HG03575 (cell line): ENCODE measurements at regions not wholly inside any gene's neighbourhood (a gene's known extent, or its start where the extent isn't known, plus 50 kb on each side); places are given as distances from the start of the nearest gene placed in this dataset.

Experiments
- ATAC-seq: cut with Tn5 transposase; IDR thresholded peaks from one replicate; pipeline ENCODE4 v1.9.1; 2021; ENCODE audit not compliant: unreplicated experiment, insufficient number of reproducible peaks, low FRiP score; ENCODE audit errors: extremely low read depth

DNA sequence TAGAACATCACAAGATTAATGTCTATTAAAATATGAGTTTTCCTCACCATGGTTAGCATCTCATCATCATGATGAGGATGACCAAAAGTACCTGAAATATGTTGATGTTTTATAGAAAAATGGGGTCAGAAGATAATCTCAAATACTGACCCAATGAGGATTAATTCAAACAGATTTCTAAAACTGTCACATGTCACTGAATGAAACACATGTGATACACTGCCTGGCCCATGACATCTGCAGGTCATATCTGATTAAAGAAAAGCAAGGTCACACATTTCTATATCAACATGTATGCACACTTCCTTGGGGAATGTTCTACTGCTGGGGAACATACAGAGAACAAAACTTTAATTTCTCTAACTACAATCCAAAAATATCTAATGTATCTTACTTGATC is 470.6 kb upstream of the ADGRL2 start:
- ATAC-seq, result no peak

DNA sequence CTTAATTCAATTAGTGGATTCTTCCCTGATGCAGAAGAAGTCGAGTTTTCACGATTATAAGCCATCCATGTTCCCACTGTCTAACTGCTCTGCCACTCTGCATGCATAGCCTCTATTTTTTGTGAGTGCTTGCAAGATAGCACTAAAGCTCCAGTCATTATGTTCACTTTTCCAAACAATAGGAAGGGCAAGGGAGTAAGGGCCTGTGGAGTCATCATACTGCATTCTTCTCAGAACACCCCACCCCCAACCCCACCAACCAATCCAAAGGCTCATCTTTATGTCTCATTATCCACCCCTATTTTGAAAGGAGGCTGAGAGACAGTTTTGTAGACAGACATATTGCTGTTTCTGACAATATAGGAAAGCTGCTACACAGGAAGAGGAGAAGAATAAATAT is 471.7 kb upstream of the ADGRL2 start:
- no peak for ATAC-seq

DNA sequence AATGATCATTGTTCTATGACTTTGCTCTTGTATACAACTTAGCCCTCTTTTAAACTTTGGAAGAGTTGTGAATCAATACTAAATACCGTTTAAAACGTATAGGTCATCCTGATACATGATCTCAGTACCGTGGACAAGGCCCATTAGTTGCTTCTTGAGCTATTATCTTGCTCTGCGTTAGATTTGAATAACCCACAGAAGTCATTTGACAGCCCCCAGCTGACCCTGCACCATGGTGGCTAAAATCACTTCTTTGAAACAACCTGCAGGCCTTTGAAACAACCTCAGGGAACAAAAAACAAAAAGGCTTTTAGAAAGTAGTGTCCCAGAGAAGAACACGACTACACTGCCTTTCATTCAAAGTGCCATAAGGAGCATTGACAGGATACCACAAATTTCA is 473.0 kb upstream of the ADGRL2 start:
- no peak for ATAC-seq

DNA sequence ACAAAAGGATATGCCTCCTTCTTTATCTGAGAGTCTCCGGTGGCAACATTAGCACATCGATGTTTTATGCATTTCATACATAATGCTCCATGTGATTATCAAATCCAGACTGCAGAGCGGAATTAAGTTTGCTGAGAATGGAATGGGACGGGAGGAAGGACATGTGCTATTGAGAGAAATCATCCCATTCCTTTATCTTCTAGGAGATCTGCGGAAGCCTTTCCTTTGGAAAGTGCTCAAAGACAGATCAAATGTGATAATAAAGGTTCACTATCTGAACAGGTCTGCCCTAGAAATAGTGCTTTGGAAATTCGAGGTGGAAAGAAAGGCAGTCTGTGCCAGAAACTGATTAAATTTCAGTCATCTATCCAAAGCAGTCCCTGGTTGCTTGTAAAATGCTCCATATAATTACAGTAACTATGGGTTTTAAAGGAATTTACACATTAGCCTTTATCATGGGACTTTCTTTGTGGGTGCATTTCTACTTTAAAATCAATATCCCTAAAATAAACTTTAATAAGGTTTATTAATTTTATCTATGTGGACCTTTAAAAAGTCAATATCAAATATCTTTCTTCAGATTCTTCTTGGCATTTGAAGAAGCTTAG is 473.5 kb upstream of the ADGRL2 start:
- no peak for ATAC-seq

DNA sequence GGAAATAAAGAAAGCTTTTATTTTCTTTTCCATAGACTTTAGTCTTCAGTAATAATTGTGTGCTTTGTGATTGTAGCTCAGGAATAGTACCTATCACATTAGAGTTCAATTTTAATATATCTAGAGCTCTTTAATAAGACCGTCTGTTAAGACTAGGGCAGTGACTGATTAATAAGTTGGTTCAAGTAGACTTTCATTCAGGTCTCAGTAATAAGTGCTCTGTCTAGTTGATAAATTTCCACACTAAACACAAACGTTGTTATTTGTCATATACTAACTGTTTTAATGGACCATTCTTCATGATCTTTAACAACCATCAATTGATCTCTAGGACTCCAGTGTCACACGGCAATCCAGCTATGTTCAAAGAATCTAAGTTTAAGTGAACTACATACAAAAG is 474.5 kb upstream of the ADGRL2 start:
- ATAC-seq, result no peak

DNA sequence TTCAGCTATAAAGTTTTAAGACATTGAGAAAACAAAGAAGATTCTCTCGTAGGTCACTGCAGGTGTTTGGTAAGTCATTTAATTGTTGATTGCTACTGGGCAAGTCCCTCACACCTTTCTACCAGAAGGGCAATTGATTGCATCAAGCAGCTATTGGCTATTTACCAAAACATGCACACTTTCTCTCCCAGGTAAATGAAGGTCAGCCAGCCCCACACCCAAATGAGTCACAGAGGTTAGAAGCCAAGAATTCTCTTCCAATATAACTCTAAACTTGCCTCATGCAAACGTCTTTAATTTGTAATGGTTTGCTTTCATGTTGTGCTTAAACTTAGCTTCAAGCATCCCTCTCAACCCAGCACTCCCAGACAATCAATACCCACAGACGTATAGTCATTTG is 475.3 kb upstream of the ADGRL2 start:
- ATAC-seq, result no peak

DNA sequence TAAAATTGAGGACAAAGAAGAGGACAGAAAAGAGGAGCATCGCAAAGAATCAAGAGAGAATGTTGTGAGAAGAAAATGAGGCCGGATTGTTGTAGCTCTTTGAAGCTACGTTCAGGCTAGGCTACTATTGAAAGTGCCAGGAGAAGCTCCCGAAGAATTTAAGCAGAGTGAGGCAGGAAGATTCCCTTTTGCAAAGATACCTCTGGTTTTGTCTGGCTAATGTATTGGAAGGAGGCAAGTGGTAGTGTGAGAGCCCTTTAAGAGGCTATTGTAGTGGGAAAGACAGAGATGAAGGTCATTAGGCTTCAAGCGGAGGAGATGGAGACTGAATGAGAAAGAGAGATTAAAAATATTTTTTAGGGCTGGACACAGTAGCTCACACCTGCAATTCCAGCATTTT is 476.9 kb upstream of the ADGRL2 start:
- ATAC-seq, result no peak

DNA sequence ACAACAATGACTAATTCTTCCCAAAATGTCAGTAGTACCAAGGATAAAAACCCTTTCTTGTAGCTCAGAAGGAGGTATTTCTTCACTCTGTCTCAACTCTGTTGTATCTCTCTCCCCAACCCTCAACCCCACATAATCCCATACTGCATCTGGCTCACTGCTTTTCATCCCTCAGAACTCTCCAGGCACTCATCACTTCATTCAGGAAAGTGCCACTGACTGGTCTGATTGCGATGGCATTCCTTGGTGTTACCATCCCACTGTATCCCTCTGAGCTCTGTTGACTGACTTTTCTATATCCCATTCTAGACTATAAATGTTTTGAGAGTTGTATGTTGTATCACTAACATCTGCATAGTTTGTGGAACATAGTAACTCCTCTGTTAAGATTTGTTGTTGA is 483.5 kb upstream of the ADGRL2 start:
- no peak for ATAC-seq

DNA sequence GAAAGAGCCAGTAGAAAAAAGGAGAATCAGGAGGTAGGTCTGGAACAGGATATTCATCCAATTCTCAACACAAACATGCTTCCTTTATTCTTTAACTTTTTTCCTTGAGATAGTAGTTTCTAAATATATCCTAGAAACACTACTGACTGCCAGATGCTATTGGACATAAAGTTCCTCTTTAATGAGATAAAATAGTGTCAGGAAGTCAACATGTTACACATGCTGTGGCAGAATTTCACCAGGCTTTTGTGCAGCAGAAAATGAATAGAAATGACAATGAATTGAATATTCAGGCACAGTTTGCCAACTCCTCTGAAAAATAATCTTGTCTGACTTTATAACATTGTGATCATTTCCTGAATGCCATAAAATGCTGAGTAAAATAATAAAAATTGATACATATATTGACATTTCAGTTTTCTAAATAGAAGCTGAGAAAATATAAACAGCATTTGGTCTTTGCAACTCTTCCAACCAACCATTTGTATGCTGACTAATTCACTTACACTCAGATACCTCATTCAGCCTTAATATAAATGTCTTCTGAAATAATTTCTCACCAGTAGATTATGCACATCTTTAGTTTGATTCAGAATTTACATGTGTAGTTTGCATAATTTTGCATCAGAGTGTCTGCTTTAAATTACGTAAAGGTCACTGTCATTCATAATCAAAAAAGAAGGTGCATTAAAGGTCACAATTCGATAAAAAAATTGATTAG is 486.1 kb upstream of the ADGRL2 start:
- ATAC-seq, result no peak

DNA sequence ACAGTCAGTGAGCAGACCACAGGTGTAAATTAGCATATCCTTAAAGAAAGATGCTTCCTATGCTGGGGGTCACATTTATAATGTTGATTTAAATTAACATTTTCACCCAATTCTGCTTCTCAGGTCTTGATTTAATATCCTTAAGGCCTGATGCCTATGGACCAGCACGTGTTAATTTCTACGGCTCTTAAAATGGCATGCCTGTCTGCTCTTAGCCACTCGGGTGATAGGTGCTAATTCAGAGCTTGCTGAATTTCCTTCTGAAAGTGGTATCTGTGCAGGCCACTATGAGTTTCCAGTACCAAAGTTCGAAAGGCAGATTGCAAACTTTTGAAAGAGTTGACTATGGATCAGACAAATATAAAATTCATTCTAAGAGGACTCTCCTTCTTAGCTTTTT is 487.4 kb upstream of the ADGRL2 start:
- ATAC-seq, result no peak

DNA sequence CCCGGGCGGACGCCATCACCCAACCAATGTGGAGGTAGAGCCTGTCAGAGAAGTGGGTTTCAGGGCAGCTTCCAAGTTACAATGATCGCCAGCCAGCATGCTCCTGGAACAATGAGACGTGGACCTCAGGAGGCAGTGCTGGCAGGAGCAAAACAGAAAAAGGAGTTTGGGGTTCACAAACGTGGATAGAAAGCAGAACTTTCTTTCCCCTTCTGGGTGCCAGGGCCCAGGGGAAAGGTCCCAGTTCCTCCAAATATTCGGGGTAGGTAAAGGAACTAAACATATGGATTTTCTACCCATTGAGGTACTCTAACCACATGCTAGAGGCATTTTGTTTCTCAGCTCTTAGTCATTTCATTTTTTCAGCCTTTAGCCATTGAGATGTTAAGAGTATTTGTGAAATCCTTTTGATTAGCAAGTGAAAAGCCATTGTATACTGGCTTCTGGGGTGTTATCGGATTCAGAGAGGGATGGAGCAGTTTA is 488.4 kb upstream of the ADGRL2 start:
- ATAC-seq, result no peak

DNA sequence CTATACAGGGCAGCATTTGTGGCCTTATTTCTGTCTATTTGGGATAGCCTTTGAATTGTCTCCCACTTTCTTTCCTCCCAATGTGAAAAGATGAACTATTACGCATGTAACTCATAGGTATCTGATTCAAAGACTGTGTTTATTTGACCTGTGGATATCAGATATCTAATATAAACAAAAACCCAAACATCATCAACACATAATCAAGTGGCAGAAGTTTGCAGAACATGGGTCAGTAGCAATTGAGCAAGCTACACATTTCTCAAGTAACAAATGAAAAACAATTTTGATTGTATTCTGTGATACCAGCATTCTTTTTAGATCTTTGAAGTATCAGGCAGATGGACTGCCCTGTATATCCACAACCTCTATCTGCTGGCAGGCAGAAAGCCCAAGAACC is 490.5 kb upstream of the ADGRL2 start:
- no peak for ATAC-seq

DNA sequence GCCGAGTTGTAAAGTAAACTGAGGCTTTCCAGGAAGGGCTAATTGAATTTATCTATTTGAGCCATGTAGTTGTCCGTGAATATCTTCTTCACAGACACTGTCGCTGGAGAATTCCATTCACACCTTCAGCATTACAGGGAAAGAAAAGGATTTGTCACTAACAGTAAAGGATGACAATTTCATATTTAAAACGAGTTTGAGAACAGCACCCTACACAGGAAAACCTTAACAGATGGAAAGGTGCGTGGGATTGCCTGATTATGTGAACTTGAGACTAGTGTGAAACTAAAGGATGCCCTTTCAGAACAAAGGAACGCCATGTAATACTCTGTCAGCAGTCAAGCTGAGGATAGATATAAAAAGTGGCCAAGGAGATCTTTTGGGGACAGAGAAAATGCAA is 492.5 kb upstream of the ADGRL2 start:
- ATAC-seq, result no peak

DNA sequence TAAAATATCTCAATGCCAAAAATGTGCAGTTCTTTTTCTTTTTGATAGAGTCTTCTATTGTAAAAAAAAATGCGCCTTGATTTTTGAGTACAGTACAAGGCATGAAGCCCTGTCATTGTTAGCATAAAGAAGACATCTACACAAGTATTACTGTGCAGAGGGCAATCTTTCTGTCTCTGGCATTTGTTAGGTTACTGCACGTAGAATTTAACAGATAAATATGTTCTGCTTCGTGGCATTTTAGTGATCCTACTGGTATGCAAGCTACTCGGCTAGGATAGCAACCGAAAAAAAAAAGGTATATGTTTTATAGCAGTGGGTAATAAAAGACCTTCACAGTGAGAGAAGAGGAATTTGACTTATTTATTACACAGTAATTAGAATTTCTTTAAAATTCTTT is 492.9 kb upstream of the ADGRL2 start:
- no peak for ATAC-seq

DNA sequence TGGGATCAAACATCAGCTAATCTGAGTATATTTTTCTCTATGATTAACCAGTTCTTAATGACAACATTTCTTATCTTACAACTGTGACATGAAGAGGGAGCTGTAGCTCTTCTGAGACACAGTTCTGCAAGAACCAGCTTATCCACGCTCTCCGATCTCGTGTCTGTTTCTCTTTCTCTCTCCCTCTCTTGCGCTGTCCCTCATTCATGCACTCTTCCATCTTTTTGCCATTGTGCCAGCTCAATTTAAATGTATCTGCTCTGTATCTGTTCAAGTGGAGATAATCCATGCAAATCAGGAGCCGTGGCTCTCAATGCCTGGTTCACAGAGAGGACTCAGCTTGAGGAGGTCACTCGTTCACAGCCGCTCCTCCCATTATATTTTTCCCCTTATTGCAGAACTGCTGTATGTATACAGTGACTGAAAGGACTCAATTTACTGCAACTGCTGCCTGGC is 494.7 kb upstream of the ADGRL2 start:
- no peak for ATAC-seq

DNA sequence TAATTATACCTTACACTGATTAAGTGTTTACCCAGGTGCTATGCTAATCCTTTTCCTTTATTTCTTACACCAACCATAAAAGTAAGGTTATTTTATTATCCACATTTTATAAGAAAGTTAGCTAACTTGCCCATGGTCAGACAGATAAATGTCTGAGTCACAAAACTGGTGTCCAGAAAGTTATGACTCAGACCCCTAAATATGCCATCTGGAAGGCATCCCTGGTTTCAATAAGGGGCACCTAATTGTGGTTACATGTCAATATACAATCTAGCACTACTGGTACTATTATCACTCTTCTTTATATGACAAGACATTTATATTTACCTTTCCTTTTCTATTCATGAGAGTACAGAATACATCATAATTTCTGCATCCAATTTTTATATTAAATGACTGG is 496.5 kb upstream of the ADGRL2 start:
- ATAC-seq, result no peak

DNA sequence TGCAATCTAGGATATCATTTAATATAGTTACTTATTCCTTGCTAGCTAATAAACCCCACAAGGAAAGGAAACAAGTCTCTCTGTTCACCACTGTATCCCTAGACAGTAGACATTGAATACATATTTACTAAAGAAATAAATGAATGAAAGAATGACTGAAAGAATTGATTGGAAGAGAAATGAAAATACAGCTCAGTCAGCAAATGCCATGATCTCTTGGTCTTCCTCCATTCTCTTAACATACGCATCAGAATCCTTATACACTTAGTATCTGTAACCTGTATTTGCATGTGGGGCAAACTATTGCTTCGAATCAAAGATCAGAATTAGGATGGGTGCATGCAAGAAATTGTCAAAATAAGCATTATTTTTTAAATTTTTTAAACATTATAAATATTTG is 500.8 kb upstream of the ADGRL2 start:
- no peak for ATAC-seq

DNA sequence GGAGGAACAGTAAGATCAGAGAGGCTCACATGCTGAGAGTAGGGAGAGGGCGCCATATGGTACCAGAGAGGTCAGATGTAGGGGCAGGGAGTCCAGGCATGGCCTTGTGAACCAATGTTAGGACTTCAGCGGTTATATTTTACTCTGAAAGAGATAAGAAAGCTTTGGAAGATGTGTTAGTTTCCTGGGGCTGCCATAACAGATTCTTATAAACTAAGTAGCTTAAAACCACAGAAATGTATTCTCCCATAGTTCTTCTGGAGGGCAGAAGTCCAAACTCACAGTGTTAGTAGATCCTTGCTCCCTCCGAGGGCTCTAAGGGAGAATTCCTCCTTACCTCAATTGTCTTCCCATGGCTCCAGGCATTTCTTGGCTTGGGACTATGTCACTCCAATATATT is 502.5 kb upstream of the ADGRL2 start:
- no peak for ATAC-seq

DNA sequence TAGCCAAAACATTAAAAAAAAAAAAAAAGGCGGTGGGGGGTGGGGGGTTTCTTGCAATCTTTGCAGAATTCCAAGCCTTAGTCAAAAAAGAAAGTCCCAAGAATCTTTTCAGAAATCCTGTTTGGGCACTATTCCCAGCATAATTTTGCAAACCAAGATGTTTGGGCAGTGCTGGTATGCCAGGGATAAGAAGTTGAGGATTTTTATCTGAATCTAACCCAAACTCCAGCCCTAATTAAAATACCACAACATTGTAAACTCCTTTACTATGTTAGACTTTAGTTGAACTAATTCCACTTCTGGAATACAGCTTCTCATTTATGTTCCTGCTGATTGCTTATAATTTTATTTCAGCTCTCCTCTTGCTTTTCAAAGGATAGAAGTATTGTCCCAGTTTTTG is 504.1 kb upstream of the ADGRL2 start:
- ATAC-seq, result no peak

DNA sequence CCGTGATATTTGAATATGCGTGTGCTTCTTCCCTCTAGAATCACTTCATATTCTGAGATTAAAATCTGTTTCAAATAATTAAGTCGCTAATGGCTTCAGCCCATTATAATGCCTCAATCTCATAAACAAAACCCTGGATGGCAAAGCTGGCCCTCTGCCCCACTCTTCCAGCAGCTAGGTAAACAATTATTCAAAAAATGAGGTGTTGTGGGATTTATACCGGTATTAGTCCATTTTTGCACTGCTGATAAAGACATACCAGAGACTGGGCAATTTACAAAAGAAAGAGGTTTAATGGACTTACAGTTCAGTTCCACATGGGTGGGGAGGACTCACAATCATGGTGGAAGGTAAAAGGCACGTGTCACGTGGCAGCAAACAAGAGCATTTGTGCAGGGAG is 510.4 kb upstream of the ADGRL2 start:
- ATAC-seq, result no peak

DNA sequence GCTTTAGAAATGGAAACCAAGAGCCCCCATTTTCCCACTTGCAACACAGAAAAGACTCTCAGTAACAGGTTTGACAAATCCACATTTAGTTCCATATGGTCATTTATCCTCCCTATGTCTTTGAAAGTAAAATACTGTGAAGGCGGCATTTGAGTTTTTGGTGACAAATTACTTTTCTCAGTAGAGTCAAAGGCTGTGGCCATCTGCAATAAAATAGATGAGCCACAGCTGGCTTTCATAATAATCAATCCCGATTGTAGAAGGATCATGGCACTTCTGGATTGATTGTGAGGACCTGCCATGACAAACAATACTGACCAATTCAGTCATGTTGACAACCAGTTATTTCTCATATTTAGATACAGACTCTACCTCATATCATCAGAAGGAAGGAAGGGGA is 512.0 kb upstream of the ADGRL2 start:
- no peak for ATAC-seq
